ENCODE measurements at regions not wholly inside any gene's neighbourhood (a gene's known extent, or its start where the extent isn't known, plus 50 kb on each side); places are given as distances from the start of the nearest gene placed in this dataset.

DNA sequence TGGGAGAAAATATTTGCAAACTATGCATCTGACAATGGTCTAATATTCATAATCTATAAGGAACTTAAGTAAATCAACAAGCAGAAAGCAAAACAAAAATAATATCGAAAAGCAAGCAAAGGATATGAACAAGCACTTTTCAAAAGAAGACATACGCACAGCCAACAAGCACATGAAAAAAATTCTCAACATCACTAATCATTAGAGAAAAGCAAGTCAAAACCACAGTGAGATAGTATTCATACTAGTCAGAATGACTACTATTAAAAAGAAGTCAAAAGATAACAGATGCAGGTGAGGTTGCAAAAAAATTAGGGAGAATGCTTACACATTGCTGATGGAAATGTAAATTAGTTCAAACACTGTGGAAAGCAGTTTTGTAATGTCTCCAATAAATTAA lies 410.2 kb downstream of the MMUT start:
- TF ChIP-seq, protein P1, sequence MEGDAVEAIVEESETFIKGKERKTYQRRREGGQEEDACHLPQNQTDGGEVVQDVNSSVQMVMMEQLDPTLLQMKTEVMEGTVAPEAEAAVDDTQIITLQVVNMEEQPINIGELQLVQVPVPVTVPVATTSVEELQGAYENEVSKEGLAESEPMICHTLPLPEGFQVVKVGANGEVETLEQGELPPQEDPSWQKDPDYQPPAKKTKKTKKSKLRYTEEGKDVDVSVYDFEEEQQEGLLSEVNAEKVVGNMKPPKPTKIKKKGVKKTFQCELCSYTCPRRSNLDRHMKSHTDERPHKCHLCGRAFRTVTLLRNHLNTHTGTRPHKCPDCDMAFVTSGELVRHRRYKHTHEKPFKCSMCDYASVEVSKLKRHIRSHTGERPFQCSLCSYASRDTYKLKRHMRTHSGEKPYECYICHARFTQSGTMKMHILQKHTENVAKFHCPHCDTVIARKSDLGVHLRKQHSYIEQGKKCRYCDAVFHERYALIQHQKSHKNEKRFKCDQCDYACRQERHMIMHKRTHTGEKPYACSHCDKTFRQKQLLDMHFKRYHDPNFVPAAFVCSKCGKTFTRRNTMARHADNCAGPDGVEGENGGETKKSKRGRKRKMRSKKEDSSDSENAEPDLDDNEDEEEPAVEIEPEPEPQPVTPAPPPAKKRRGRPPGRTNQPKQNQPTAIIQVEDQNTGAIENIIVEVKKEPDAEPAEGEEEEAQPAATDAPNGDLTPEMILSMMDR (IDR thresholded peaks at IDR 0.05; ENCODE audit: insufficient read depth, low read length), result no peak
- TF ChIP-seq GABPA (IDR thresholded peaks at IDR 0.05; ENCODE audit: low read depth), result no peak
- TF ChIP-seq, protein P2, sequence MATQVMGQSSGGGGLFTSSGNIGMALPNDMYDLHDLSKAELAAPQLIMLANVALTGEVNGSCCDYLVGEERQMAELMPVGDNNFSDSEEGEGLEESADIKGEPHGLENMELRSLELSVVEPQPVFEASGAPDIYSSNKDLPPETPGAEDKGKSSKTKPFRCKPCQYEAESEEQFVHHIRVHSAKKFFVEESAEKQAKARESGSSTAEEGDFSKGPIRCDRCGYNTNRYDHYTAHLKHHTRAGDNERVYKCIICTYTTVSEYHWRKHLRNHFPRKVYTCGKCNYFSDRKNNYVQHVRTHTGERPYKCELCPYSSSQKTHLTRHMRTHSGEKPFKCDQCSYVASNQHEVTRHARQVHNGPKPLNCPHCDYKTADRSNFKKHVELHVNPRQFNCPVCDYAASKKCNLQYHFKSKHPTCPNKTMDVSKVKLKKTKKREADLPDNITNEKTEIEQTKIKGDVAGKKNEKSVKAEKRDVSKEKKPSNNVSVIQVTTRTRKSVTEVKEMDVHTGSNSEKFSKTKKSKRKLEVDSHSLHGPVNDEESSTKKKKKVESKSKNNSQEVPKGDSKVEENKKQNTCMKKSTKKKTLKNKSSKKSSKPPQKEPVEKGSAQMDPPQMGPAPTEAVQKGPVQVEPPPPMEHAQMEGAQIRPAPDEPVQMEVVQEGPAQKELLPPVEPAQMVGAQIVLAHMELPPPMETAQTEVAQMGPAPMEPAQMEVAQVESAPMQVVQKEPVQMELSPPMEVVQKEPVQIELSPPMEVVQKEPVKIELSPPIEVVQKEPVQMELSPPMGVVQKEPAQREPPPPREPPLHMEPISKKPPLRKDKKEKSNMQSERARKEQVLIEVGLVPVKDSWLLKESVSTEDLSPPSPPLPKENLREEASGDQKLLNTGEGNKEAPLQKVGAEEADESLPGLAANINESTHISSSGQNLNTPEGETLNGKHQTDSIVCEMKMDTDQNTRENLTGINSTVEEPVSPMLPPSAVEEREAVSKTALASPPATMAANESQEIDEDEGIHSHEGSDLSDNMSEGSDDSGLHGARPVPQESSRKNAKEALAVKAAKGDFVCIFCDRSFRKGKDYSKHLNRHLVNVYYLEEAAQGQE (IDR thresholded peaks at IDR 0.05; ENCODE audit: insufficient replicate concordance, low read depth), result no peak
